ENCODE measurements at regions not wholly inside any gene's neighbourhood (a gene's known extent, or its start where the extent isn't known, plus 50 kb on each side); places are given as distances from the start of the nearest gene placed in this dataset.

- no peak for DNase-seq
These were observed 91.1 kb upstream of the SLC4A4 start for GRCh38 chr4:71247706-71248105.

GRCh38 chr4:71251261-71251660, 87.6 kb upstream of the SLC4A4 start:
- no peak for DNase-seq

- DNase-seq, result no peak
These were observed 85.3 kb upstream of the SLC4A4 start for GRCh38 chr4:71253545-71253944.

- no peak for DNase-seq
These were observed 84.3 kb upstream of the SLC4A4 start for GRCh38 chr4:71254451-71255012.

- no peak for DNase-seq
These were observed 82.8 kb upstream of the SLC4A4 start for GRCh38 chr4:71255976-71256375.

- DNase-seq, result no peak
These were observed 81.1 kb upstream of the SLC4A4 start for GRCh38 chr4:71257761-71258160.

GRCh38 chr4:71258323-71258722, 80.5 kb upstream of the SLC4A4 start:
- DNase-seq, result no peak

GRCh38 chr4:71259280-71259679, 79.5 kb upstream of the SLC4A4 start:
- no peak for DNase-seq

GRCh38 chr4:71259911-71260331, 78.9 kb upstream of the SLC4A4 start:
- DNase-seq, result no peak

- DNase-seq, result no peak
These were observed 78.3 kb upstream of the SLC4A4 start for GRCh38 chr4:71260544-71260943.

GRCh38 chr4:71261001-71261400, 77.8 kb upstream of the SLC4A4 start:
- no peak for DNase-seq

GRCh38 chr4:71261633-71262121, 77.1 kb upstream of the SLC4A4 start:
- no peak for DNase-seq

GRCh38 chr4:71262161-71262560, 76.7 kb upstream of the SLC4A4 start:
- DNase-seq, result no peak

- DNase-seq, result no peak
These were observed 72.6 kb upstream of the SLC4A4 start for GRCh38 chr4:71266090-71266794.

- no peak for DNase-seq
These were observed 71.6 kb upstream of the SLC4A4 start for GRCh38 chr4:71267244-71267643.

- DNase-seq, result no peak
These were observed 70.7 kb upstream of the SLC4A4 start for GRCh38 chr4:71268166-71268565.

GRCh38 chr4:71269233-71269632, 69.6 kb upstream of the SLC4A4 start:
- no peak for DNase-seq

- no peak for DNase-seq
These were observed 67.9 kb upstream of the SLC4A4 start for GRCh38 chr4:71270901-71271300.

GRCh38 chr4:71272976-71273375, 65.8 kb upstream of the SLC4A4 start:
- DNase-seq, result no peak

- DNase-seq, result no peak
These were observed 63.8 kb upstream of the SLC4A4 start for GRCh38 chr4:71275004-71275403.

- no peak for DNase-seq
These were observed 63.2 kb upstream of the SLC4A4 start for GRCh38 chr4:71275570-71275969.

GRCh38 chr4:71277353-71277752, 61.5 kb upstream of the SLC4A4 start:
- no peak for DNase-seq

- DNase-seq, result no peak
These were observed 55.1 kb upstream of the SLC4A4 start for GRCh38 chr4:71283642-71284257.

- DNase-seq, result no peak
These were observed 51.5 kb upstream of the SLC4A4 start for GRCh38 chr4:71287305-71287704.

Measured in 8988T (cell line).